GM19452 (cell line): ENCODE measurements at regions not wholly inside any gene's neighbourhood (a gene's known extent, or its start where the extent isn't known, plus 50 kb on each side); places are given as distances from the start of the nearest gene placed in this dataset.
"Not testable (repeated sequence)": the region's sequence is repeated elsewhere in the genome, so short reads cannot be mapped to it uniquely, and the experiment has no call there.

Source experiments
- ATAC-seq: cut with Tn5 transposase; IDR thresholded peaks from one replicate; pipeline ENCODE4 v1.9.1; 2021; ENCODE audit not compliant: unreplicated experiment

DNA sequence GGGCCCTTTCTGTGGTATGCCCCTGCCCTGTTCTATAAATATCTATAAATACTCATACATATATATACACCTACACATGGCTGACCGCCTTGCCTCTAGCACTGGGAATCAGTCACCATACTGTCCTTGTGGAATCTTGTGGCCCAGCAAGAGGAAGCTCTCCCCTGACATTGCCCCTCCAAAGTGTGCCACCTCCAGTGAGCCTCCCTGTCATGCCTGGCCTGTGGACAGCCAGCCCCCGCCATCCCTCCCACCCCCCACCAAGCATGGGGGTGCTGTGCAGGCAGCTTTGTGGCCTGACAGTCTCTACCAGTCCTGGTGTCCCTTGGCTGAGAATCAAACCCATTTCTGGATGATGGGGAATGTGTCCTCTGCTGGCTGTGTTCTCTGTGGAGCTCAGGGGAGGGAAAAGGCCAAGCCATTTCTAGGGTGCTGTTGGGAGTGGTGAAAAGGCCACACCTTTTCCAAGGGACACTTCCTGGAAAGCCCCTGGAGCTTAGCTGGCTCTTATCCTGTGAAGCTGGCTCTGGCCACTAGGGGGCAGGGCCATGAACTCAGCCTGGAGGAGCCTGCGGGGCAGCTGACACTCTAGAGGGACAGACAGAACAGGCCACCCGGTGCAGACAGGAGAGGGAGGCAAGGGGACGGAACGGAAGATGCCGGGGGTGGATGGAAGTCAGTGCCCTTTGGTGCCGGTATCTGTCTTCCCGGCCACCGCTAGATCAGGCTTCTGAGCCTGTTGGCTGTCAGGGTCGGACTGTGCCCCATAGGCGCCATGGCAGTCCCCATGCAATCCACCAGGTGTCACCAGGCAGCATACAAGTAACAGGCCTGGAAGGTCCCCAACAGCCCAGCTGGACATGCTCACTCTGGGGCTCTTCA is 167.2 kb downstream of the TBC1D2B start:
- ATAC-seq = not testable (repeated sequence)

DNA sequence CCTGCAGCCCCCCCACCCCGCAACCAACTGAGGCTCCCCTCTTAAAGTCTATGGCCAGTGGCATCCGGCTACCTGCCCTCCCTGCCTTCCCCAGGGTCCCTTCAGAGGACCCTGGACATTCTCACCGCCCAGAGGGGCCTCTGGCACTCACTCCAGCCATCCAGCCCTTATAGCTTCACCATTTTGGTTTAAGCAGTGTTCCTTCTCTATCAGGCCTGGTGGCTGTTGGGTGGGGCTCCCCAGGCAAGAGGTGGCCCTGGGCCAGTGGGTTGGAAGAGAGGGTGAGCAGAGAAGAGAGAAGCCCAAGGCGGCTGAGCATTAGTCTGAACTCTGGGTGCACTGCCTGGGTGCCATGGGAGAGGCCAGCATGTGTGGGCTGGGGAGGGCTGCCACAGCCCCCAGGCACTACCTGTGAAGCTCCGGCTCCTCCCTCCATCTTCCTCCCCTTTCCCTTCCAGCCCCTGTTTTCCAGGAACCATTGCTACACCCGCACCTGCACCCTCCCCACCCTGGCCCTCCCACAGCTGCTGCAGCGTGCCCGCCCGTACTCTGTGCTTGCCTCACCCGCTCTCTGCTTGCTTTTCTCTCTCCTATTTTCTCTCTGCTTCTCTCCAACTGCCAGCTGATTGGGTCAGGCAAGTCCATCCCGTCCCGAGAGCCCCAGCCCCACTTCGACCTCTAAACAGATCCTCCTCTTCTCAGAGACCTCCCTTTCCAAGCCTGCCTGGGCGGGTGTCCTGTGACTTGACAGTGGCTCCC is 168.2 kb downstream of the TBC1D2B start:
- no peak for ATAC-seq

DNA sequence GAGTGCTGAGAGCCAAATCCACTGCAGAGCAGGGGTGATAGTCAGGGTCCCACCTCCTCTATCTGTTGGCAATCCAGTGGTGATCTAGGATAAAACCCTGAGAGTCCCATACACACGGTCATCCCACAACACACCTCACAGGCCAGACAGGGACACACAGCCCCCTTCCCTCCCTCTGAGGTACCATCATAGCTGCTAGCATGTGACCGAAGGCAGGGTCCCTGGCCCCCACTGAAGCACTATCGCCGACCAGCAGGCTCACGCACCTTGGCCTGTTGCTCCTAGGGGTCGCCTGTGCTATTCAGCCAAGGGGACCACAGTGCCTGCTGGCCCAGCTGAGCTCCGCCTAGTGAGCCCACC is 168.8 kb downstream of the TBC1D2B start:
- not testable (repeated sequence) for ATAC-seq

DNA sequence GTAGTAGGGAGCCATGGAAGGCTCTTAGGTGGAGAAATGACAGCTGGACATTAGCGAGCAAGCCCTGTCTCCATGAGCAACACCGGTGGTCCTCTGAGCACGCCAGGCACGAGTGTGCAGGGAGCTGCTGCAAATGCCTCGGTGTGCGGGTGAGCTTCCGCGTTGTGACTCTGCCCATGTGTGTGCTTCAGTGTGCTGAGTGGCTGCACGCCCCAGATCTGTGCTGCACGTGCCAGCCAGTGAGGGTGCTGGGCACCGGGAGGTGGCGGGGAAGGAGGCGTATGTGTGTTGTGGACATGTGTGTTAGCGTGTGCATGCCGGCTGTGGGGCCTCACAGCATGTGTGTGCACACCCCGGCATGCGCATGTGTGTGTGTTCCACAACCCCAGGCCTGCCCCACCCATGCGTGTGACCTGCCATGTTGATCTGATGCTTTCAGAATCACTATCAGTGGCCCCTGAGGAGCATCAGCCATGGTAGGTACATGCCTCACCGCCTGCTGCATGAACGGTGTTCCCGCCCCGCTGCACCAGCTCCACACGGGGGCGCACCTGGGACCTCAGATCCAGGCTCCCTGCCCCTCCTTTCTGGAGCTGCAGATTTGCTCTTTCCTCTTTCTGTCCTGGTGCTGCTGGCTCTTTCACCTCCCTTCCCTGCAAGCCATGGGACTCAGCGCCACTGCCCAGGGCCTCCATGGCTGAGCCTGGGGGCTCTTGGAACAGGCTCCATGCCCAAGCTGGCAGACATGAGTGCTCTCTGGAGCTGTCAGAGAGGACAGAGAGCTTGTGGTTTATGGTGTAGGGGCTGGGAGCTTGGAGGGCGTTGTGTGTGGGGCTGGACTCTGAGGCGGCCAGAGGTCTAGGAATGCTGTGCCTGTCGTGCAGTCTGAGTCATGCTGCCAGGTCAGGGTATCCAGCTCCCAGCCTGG is 169.4 kb downstream of the TBC1D2B start:
- ATAC-seq = no peak

DNA sequence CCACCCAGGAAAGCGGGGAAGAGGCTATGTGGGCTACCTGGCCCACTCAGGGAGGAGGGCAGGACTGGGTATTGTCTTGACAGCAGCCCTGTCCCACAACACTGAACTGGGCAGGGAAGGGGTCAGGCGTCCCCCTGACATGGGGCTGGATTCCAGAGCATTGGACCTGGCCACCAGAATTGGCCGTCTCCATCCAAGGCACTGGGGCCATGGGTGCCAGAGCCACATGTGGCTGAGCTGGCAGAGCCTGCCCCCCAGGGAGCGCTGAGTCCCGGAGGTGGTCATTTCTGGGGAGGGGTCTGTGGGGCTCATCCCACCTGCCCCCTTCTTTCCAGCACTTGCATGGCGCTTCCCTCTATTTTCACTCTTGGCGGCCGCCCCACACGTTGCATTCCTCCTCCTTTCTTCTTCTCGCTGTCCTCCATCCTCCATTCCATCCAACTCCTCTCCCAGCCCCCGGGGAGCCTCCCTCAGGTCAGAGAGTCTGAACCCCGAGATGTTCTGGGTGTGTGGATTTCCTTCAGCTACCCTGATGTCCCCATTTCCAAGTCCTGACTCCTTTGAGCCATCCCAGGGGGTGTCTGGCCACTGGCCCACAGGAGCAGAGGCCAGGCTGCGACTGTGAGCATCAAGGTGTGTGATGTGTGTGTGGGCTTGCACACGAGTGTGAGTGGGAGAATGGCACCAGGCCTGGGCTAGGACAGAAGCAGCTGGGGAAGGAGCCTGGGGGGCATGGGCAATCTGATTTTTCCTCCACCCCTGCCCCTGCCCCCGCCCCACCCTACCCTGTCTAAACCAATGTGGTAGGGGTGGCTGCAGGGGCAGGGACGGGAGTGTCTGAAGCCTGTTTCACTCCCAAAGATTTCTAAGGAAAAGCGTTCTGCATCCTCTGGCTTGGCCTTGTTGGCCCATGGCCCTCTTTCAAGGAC is 171.2 kb downstream of the TBC1D2B start:
- ATAC-seq = not testable (repeated sequence)

DNA sequence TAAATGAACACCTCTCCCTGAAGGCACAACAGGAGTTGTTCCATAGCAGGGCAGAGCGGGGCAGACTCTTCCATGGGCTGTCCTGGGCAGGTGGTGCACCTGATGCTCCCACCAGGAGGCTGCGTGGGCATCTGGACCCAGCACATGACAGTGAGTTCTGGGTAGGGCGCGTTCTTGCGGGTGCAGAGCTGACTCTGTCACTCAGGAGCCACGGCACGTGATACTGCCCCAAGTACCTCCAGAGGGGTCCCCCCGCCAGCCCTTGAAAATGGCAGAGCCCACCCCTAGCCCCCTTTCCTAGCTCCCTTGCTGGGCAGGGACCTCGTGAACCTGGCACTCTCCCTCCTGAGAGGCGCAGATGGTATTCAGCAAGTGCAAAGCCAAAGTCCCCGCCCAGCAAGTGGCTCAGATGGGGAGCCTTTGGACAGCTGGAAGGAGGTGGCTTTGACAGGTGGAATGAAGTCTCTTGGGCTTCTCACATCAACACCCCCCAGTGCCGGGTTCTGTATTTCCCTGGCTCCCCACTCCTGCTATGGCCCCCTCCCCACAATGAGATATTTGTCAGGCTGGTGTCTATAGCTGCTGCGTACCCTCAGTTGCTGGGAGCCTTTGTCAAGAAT is 172.1 kb downstream of the TBC1D2B start:
- no peak for ATAC-seq

DNA sequence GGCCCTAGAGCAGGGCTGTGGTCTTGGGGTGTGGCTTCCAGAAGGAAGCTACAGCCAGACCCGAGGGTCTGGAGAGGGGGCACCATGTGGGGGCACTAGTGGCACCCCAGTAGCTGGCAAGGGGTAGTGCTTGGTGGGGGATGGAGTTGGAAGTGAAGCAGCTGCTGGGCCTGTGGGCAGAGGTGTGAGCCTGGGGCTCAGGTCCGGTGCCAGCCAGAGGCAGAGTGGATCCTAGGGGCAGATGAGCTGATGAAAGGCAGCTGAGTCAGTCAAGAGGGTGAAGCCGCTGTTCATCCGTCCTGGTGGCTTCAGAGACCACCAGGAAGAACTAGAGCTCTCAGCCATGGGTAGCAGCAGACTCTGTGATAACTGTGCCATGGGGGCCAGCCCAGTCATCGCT is 172.6 kb downstream of the TBC1D2B start:
- ATAC-seq = no peak

DNA sequence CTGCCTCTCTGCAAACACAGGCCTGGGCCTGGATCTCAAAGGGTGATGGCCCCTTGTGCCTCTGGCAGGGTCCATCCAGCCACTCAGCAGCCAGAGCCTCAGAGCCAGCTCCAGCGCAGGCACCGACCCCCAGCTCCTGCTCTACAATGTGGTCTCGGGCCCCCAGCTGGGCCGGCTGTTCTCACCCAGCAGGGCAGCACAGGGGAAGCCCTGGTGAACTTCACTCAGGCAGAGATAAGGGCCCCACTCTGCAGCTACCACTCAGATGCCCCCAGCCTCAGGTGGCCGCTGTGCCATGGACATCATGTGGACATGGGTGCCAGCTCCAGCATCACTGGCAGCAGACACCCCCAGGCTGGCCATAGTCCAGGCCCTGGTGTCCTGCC is 173.1 kb downstream of the TBC1D2B start:
- no peak for ATAC-seq

DNA sequence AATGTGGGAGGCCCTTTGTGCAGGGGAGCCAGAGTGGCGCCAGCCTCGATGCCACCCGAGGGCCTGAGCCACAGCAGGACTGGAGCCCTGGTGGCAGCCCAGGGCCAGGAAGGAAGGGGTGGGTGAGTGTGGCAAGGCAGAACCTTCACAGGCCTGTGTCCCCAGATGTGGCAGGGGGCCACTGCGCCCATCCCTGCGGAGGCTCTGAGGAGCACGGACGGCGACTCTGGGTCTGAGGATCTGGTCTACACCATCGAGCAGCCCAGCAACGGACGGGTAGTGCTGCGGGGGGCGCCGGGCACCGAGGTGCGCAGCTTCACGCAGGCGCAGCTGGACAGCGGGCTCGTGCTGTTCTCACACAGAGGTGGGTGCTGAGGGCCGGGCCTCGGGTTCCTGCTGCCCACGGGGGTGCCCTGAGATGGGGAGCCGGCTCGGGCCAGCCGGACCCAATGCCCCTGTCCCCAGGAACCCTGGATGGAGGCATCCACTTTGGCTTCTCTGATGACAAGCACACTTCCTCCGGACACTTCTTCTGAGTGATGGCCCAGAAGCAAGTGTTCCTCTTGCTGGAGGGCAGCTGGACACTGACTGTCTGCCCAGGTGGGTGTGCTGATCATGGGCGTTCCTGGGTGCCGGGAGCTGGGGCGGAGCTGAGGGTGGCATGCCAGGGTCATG is 173.6 kb downstream of the TBC1D2B start:
- not testable (repeated sequence) for ATAC-seq

DNA sequence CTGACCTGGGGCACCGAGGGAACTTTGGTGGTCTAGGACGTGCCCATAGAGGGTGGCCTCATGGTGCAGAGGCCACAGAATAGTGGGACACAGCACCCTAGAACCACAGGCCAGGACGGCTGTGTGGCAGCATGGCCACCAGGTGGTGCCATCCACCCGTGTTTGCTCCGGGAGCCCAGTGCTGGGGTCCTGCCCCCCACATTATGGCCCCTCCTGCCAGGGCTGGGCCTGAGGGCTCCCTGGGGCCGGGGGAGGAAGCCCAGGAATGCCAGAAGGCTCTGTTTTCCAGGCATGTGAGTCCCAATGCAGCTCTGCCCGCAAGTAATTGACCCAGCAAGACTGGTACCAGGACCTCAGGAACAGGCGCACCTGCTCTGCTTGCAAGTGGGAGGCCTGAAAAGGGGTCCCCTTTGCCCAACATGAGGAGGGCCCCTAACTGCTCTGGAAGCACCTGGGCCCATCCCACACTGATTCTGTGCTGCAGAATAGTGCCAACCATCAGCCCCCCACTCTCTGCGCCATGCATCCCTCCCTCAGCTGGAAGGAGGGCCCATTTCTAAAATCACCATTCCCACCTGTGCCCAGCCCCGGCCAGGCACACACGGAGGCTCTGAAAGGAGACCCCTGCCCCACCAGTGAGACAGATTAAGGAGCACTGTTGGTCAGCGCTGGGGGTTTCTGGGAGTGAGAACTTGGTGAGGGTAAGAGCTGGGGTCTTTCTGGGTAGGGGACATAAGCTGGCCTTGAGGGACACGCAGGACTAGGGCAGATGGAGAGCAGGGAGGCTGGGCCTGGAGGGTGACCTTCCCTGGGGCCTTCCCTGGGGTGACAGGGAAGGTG is 174.4 kb downstream of the TBC1D2B start:
- ATAC-seq = not testable (repeated sequence)

DNA sequence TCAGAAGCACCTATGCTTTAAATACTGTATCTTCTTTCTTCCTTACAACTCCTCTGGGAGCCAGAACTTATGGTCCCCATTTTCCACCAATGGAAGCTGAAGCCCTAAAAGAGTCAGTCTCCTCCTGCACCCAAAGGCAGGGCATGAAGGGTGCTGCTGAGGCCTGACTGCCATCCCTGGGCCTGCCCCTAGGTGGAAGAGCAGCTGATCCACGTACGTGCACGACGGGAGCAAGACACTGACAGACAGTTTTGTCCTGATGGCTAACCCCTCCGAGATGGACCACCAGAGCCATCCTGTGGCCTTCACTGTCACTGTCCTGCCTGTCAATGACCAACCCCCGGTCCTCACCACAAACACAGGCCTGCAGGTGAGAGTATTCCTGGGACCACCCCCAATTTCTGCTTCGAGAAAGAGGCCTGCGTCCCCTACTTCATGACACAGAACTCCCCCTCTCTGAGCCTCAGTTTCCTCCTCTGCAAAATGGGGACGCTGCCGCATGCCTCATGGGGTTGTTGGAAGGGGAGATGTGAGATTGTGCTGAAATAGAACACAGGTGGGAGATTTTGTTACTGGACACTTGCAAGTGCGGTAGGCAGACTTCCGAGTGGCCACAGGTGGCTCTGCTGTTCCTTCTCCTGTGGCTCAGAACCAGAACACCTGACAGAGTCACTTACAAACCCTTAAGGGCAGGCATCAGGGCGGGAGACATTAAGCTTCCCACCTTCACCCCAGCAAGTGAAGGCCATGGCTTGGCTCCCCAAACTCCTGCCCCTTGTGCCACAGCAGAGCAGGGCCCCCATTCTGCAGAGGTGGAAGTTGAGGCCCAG is 175.4 kb downstream of the TBC1D2B start:
- no peak for ATAC-seq

DNA sequence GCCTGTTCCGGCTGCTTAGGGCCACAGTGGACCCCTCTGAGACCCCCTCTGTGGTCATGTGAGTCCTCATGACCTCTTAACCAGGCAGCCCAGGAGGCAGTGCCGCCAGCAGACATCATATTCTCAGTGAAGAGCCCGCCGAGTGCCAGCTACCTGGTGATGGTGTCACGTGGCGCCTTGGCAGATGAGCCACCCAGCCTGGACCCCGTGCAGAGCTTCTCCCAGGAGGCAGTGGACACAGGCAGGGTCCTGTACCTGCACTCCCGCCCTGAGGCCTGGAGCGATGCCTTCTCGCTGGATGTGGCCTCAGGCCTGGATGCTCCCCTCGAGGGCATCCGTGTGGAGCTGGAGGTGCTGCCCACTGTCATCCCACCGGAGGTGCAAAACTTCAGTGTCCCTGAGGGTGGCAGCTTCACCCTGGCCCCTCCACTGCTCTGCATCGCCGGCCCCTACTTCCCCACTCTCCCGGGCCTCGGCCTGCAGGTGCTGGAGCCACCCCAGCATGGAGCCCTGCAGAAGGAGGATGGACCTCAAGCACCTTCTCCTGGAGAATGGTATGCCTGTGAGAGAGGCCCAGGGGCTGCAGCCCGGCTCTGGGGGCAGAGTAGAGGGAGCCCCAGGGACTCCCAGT is 176.1 kb downstream of the TBC1D2B start:
- ATAC-seq = no peak

DNA sequence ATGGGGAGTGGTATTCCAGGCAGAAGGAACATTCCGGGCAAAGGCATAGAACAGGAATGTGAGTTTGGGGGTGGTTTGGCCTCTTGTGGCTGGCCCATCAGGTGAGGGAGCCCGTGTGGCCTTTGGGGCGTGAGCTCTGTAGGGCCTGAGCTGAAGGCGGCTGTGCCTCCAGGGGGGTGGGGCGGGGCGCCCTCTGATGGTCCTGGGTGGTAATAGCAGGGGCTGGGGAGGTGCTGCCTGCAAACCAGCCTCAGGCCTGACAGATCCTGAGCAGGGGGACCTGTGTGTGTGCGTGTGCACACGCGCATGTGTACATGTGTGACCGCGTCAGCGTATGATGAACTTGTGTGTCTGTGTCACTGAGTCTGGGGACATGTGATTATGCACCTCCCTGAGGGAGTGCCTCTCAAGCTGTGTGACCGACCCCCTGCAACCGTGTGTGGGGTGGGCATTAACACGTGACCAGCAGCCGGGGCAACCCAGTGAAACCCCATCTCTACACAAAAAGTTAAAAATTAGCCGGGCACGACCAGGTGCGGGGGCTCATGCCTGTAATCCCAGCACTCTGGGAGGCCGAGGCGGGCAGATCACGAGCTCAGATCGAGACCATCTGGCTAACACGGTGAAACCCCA is 177.1 kb downstream of the TBC1D2B start:
- ATAC-seq = not testable (repeated sequence)

DNA sequence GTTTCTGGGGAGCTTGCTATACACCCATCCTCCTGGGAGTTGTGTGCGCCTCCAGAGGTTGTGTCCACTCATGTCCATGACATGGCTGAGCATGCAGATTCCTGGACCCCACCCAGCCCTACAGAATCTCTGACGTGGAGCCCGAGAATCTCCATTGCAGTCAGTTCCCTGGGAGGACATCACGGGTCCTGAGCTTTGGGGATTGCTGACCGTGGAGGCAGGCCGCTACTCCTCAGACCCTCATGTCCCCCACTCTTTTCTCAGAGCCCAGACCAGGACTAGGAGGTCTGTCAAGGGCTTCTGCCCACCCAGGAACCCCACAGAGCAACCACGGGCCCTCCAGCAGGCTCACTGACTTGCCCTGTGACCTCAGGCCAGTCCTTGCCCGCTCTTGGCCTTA is 177.7 kb downstream of the TBC1D2B start:
- not testable (repeated sequence) for ATAC-seq

DNA sequence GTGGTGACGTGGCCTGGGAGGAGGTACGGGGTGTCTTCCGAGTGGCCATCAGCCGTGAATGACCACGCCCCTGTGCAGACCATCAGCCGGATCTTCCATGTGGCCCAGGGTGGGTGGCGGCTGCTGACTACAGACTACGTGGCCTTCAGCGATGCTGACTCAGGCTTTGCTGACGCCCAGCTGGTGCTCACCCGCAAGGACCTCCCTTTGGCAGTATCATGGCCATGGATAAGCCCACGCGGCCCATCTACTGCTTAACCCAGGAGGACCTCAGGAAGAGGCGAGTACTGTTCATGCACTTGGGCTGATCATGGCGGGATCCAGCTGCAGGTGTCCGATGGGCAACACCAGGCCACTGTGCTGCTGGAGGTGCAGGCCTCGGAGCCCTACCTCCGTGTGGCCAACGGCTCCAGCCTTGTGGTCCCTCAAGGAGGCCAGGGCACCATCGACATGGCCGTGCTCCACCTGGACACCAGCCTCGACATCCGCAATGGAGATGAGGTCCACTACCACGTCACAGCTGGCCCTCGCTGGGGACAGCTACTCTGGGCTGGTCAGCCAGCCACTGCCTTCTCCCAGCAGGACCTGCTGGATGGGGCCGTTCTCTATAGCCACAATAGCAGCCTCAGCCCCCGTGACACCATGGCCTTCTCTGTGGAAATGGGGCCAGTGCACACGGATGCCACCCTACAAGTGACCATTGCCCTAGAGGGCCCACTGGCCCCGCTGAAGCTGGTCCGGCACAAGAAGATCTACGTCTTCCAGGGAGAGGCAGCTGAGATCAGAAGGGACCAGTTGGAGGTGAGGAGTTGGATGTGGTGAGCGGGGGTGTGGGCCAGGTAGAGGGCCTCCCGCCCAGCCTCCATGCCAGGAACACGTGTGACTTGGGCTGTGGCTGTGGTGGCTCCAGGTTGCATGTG is 178.4 kb downstream of the TBC1D2B start:
- ATAC-seq = no peak
